ENCODE measurements at regions not wholly inside any gene's neighbourhood (a gene's known extent, or its start where the extent isn't known, plus 50 kb on each side); places are given as distances from the start of the nearest gene placed in this dataset.

DNA sequence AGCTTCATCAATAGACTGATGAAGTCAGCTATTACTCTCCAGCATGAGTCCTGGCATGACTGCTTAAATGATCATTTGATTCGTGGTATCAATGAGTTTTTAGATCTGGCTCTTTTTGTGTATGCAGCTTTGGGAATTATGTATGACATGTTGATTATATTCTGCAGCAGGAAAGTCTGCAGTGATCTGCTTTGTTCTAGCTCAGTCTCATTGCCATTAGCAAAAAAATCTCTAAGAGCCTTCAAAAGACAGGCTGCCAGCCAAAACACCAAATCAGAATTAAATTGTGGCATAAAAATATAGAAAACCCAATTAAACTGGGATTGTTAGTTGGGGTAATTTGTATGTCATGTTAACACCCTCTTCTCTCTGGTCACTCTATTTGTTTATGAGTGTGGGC is 1021.0 kb upstream of the SEMA6D start:
- TF ChIP-seq, protein P1, sequence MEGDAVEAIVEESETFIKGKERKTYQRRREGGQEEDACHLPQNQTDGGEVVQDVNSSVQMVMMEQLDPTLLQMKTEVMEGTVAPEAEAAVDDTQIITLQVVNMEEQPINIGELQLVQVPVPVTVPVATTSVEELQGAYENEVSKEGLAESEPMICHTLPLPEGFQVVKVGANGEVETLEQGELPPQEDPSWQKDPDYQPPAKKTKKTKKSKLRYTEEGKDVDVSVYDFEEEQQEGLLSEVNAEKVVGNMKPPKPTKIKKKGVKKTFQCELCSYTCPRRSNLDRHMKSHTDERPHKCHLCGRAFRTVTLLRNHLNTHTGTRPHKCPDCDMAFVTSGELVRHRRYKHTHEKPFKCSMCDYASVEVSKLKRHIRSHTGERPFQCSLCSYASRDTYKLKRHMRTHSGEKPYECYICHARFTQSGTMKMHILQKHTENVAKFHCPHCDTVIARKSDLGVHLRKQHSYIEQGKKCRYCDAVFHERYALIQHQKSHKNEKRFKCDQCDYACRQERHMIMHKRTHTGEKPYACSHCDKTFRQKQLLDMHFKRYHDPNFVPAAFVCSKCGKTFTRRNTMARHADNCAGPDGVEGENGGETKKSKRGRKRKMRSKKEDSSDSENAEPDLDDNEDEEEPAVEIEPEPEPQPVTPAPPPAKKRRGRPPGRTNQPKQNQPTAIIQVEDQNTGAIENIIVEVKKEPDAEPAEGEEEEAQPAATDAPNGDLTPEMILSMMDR (IDR thresholded peaks at IDR 0.05), result no peak
- no peak for TF ChIP-seq POLR2A (IDR thresholded peaks at IDR 0.05)

Measured in esophagus squamous epithelium (tissue), 4 donors.